ENCODE measurements at regions not wholly inside any gene's neighbourhood (a gene's known extent, or its start where the extent isn't known, plus 50 kb on each side); places are given as distances from the start of the nearest gene placed in this dataset.

GRCh38 chr15:88394553-88395145 lies 72.5 kb downstream of the MRPL46 start:
- peaks cover 98% of the 10 kb centered on the region for H3K27me3 ChIP-seq (ENCODE audit: insufficient read depth, low read depth, severe bottlenecking)
- H3K27ac ChIP-seq: no peak overlapping the region
- TF ChIP-seq CTCF (IDR thresholded peaks at IDR 0.05; ENCODE audit: low read depth, low read length): no peak
- H3K4me3 ChIP-seq (ENCODE audit: low read depth, low read length): no peak overlapping the region
- peaks cover 3% of the 10 kb centered on the region for H3K9me3 ChIP-seq (ENCODE audit: severe bottlenecking)
- DNase-seq: no peak
- no peaks in the 10 kb centered on the region for H3K36me3 ChIP-seq

GRCh38 chr15:88393719-88394519 lies 73.3 kb downstream of the MRPL46 start:
- DNase-seq: no peak
- peaks cover 96% of the 10 kb centered on the region for H3K27me3 ChIP-seq (ENCODE audit: insufficient read depth, low read depth, severe bottlenecking)
- no peak for TF ChIP-seq CTCF (IDR thresholded peaks at IDR 0.05; ENCODE audit: low read depth, low read length)
- no peak overlapping the region for H3K27ac ChIP-seq
- no peak overlapping the region for H3K4me3 ChIP-seq (ENCODE audit: low read depth, low read length)
- peaks cover 5% of the 10 kb centered on the region for H3K9me3 ChIP-seq (ENCODE audit: severe bottlenecking)
- H3K36me3 ChIP-seq: no peaks in the 10 kb centered on the region

- DNase-seq: no peak
Measured at GRCh38 chr15:88391700-88392099, 75.5 kb downstream of the MRPL46 start.

DNA sequence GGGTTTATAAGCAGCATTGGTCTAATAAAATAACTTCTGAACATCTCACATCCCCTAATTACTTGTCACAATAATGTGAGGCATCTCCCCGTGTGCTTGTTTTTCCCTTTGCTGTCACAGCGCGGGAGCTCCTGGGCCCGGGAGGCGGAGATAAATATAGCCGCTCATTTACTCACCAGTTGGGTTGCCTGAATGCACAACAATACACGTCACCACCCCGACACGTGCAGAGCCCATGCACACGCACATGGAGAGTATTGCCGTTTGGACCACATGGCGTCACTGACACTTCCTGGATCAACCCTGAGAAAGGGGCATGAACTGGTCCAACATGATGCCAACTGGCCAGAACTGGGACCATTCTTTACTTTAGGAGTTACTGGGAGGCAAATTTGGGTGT lies 76.2 kb downstream of the MRPL46 start:
- Histone ChIP-seq H3K9me3 (ENCODE audit: severe bottlenecking) (peaks cover 5% of the 10 kb centered on the region), H3K4me3 (ENCODE audit: low read depth, low read length) (no peak overlapping the region), H3K27ac (no peak overlapping the region), H3K27me3 (ENCODE audit: insufficient read depth, low read depth, severe bottlenecking) (peaks cover 92% of the 10 kb centered on the region), H3K36me3 (no peaks in the 10 kb centered on the region)
- DNase-seq: no peak
- TF ChIP-seq CTCF (IDR thresholded peaks at IDR 0.05; ENCODE audit: low read depth, low read length): no peak

More at GRCh38 chr15:88391700-88392099, 75.5 kb downstream of the MRPL46 start:
- Histone ChIP-seq H3K36me3 (no peaks in the 10 kb centered on the region), H3K4me3 (ENCODE audit: low read depth, low read length) (no peak overlapping the region), H3K9me3 (ENCODE audit: severe bottlenecking) (peaks cover 5% of the 10 kb centered on the region), H3K27ac (no peak overlapping the region), H3K27me3 (ENCODE audit: insufficient read depth, low read depth, severe bottlenecking) (peaks cover 94% of the 10 kb centered on the region)
- no peak for TF ChIP-seq CTCF (IDR thresholded peaks at IDR 0.05; ENCODE audit: low read depth, low read length)

GRCh38 chr15:88390164-88390901 lies 76.9 kb downstream of the MRPL46 start:
- H3K27me3 ChIP-seq (ENCODE audit: insufficient read depth, low read depth, severe bottlenecking): peaks cover 89% of the 10 kb centered on the region
- H3K27ac ChIP-seq: no peak overlapping the region
- no peak for DNase-seq
- no peak overlapping the region for H3K4me3 ChIP-seq (ENCODE audit: low read depth, low read length)
- TF ChIP-seq CTCF (IDR thresholded peaks at IDR 0.05; ENCODE audit: low read depth, low read length): no peak
- H3K9me3 ChIP-seq (ENCODE audit: severe bottlenecking): peaks cover 5% of the 10 kb centered on the region
- no peaks in the 10 kb centered on the region for H3K36me3 ChIP-seq
